Stimulated activated CD4-positive, alpha-beta T cell treated with anti-CD3 and anti-CD28 coated beads, TNF-alpha, amount 100 ng/mL, for 1 hour (primary cell): ENCODE measurements at regions not wholly inside any gene's neighbourhood (a gene's known extent, or its start where the extent isn't known, plus 50 kb on each side); places are given as distances from the start of the nearest gene placed in this dataset.
A peak's percentile ranks its signal among the peaks of the same experiment; 100 is the strongest.

Source experiments
- DNase-seq, 3 donors: peaks; one replicate each; pipeline ENCODE4 v3.0.0-alpha.2; 2020; ENCODE audit warnings: low read depth in 3 of 3, low spot score in 1 of 3

DNA sequence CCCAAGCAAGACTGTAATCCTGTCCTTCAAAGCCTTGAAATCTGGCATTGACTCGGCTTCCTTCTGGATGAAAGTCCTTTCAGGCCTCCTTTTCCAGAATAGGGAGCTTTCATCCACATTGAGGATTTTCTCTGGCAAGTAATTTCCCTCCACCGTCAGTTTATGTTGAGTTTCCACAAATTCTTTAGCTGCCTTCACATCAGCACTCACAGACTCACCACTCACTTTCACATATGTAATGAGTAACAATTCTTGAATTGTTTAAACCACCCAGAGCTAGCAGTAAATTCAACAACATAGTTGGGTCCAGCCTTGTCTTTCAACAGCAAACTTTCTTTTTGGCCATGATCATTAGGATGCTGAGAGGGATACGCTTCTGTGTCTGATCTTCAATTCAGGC, 84.3 kb upstream of the PRDM11 start:
- no peak for DNase-seq

GRCh38 chr11:45062974-45063635, 83.3 kb upstream of the PRDM11 start:
- no peak for DNase-seq

DNA sequence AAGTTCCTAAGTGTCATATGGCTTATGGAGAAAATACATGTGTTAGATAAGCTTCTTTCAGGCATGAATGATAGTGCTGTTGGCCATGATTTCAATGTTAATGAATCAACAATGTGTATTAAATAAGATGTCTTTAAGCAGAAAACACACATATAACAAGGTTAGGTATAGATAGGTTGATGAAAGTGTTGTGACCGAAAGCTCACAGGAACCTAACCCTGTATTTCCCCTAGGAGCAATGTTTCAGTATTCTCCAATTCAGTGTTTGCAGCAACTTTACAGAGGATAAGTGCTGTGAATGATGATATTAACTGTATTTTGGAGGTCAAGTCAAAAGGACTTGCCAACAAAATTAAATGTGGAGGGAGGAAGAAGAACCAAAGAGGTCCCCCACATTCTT, 82.8 kb upstream of the PRDM11 start:
- no peak for DNase-seq

DNA sequence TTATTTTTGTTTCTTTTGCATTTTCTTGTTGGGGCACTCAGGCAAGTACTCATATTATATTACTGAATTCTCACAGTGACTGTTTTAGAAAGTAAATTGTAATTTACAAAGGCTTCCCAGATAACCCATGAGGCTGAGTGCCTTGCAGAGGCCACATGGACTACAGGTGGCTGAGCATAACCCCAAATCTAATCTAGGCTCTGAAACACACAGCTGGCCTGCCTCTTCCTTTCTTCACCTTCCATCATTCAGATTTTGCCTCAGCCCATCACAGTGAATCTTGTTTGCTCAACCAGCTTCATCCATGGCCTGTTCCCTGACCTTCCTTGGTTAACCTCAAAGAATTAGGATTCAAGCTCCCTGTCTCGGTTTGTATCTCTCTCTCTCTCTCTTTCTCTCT, 78.5 kb upstream of the PRDM11 start:
- no peak for DNase-seq

DNA sequence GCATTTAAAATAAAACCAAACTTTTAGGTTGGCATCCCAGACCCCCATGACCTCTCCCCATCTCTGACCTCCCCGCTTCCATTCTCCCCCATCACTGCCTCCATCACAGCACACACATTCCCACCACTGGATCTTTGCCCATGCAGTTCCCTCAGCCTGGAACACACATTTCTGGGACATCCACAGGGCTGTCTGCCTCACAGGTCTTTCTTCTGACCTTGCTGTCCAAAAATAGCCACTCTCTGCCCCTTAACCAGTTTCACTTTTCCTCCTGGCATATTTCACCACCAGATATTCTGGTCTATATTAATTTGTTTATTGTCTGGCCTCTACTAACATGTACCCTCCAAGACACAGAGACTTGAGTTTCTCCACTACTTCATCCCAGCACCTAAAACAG, 75.2 kb upstream of the PRDM11 start:
- DNase-seq, result no peak

GRCh38 chr11:45073685-45074141, 72.7 kb upstream of the PRDM11 start:
- DNase-seq, result no peak

GRCh38 chr11:45075519-45075918, 70.9 kb upstream of the PRDM11 start:
- no peak for DNase-seq

- no peak for DNase-seq
These were observed 70.5 kb upstream of the PRDM11 start for GRCh38 chr11:45075952-45076351.

DNA sequence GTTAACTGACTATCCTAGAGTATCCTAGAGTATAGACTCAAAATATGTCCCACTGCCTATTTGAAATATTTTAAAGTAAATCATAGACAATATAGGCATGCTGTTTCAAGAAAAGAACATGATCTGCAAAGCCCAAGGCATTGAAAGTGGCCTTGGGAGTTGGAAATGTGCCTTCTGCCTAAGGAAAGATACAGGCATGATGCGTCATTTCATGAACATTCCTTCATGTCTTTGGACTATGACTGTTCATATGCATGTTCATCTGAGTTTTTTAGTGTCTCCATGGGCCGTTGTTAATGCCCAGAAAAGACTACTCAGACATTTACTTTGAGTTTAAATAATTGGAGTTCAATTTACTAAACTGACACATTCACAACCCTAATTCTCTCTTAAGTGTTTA, 69.7 kb upstream of the PRDM11 start:
- no peak for DNase-seq

DNA sequence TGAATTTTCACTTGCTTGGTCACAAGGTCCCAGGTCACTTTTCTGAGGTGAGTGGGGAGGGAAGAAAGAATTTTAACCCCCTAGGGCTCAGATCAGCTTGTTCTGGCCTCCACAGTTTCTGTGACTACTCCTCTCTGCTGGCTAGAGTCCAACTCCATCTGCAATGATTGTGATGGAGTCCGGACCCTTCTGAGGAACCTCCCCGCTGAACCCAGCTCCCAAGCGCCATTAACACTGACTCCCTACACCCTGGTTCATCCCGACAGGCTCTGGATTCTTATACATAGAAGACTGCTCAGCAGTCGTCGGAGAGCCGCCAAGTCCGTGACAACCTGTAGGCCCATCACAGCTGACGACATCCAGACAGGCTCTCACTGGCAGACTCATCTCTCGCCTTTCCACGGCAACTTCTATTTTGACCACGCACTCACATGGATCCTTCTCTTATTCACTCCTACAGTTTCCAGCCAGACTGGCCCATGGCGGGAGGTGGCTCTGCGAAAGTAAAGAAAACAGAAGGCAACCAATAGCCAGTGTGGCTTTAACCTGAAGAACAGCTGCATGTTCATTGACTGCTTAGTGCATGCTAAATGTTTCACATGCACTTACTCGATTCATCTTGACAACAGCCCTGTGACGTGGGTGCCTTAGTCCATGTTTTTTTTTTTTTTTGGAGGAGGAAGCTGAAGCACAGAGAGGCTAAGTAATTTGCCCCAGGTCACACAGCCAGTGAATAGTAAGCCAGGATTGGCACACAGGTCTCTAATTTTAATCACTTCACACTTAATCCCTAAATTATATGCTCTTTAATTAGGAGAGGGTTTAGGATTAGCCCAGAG, 68.0 kb upstream of the PRDM11 start:
- DNase-seq, result no peak

- DNase-seq, result no peak
These were observed 67.4 kb upstream of the PRDM11 start for GRCh38 chr11:45079075-45079444.

- DNase-seq, result no peak
These were observed 66.9 kb upstream of the PRDM11 start for GRCh38 chr11:45079567-45079942.

DNA sequence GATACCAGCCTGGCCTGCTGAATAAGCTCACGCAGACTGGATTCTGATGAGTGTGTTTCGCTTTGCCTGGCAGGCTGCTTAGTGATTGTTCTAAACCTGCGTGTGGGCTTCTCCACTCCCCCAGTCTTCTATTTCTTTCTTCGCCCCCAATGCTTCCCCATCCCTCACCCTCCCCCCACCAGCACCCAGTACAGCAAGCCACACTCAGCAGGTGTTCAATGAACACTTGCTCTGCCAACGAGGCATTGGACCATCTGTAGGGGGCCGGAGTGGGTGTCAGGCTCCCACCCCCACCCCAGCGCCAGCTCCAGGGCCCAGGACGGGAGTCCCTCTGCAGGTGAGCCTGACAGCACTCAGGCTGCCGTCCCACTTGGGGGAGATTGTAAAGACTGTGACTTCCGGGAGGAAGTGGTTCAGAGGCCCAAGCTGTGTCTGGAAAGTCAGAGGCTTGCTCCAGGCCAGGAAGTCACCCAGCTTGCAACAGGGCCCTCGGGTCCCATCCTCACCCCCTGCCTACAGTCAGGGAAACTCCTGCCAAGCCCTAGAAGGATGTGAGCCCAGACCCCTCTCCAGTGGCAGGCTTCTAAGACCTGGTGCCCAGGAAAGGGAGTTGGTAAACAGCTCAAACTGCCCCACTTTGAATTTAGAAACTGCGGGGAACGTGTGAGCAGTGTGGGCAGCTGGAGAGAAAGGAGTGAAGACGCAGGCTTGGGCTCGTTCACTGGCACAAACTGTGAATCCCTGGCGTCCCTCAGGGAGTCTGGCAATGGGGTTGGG, 66.3 kb upstream of the PRDM11 start:
- peak; percentile 28 to 47 (median 38) for DNase-seq

DNA sequence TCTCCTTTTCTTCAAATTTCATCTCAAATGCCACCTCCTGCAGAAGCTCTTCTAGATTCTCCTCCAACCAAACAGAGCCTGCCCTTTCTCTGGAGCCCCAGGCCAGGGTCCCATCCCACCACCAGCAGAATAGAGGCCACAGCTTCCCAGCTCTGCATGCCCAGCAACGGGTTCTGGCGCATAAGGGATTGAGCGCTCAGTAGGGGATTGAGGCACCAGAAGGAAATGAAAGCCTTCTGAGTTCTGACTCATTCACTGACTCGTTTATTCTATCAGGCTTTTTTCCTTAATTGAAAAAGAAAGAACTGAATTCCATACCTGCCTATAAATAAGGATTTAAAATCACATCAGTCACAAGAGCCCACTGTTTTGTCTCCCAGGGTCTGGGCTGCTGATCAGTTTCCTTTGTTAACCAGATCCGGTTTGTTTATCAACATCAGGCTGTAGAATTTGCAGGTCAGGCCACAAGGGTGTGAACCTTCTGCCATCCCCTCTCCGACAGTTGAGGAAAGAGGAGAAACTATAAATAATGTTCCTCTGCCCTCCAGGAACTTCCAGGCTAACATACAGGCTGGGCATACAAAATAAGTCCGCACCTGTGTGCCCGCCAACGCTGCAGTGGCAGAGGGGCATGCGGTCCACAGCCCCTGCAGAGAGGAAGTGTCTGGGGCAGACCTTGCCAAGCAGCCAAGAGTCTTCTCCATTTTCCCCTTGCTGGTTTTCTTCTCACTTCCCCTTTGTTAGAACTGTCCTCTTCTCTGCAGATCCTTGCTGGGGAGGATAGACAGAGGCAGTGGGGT, 63.5 kb upstream of the PRDM11 start:
- DNase-seq, result no peak

- no peak for DNase-seq
These were observed 62.8 kb upstream of the PRDM11 start for GRCh38 chr11:45083544-45084087.

- no peak for DNase-seq
These were observed 60.6 kb upstream of the PRDM11 start for GRCh38 chr11:45085646-45086501.

DNA sequence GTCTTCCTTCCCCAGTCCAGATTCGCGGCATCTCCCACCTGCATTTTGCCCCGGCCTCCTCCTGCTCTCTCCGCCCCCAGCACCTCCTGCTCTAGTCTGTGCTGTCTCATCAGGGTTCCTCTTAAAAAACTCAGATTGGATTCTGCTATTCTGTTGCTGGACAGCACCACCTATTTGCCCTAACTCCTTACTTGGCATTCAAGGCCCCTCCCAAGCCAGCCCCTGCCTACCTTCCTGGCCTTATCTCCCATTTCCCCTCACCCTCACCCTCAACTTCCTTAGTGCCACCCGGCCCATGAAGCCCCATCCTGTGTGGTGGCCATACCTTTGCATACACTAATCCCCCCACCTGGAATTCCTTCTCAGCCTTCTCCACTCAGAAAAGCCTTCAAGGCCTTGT, 59.9 kb upstream of the PRDM11 start:
- DNase-seq, result no peak

DNA sequence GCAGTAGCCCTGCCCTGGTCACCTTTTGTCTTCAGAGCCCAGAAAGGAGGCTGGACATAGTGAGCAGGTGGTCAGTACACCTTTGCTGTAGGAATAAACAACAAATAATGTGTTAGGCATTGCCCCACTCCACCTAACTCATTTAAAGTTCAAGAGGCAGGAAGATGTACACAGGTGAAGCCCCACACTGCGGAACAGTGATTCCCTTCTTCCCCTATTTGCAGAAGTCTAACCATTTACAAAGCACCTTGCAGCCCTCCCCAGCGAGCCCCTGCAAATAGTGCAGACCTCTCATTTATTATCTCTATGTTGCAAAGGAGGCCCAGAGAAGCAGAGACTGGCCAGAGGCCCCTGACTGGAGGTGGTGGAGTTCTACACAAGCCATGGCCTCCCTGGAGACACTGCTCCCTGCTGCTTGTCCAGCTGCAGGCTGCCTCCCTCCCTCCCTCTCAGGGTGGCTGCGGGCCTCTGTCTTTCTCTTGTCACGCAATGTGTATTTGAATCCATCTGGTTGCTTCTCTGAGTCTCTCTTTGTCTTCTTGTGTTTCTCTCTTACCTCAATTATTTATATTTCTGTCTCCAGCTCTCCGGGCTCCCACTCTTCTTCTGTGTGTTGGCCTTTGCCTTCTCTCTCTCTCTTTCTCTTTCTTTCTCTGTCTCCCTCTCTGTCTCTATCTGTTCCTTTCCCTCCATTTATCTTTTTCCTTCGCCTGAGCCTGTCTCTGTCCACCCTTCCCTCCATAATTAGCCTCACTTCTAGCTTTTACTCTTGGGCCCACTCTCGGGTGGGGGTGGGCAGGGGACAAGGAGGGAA, 59.1 kb upstream of the PRDM11 start:
- no peak for DNase-seq

DNA sequence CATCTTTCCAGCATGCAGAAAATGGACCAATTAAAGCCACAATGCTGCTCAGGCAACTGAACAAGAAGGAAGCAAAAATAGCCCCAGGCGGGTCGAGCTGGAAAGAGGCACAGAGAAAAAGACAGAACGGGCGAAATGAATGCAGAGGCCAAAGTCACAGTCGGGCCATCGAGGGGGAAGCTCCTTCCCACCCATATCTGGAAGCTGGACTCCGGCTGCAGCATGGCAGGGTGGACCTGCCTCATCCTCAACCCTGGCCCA, 58.6 kb upstream of the PRDM11 start:
- DNase-seq, result no peak
